Omental fat pad (tissue), 3 donors: ENCODE measurements at regions not wholly inside any gene's neighbourhood (a gene's known extent, or its start where the extent isn't known, plus 50 kb on each side); places are given as distances from the start of the nearest gene placed in this dataset.

Source experiments
- ATAC-seq: fragments of 150-250 bp; one replicate; pipeline ENCODE4 v1.9.1; 2016; ENCODE audit warnings: mild to moderate bottlenecking, moderate library complexity; ENCODE audit not compliant: low FRiP score
- DNase-seq: peaks from one replicate; pipeline ENCODE4 v3.0.0-alpha.2; 2019; ENCODE audit warnings: low spot score
- TF ChIP-seq, protein P1 (sequence below), 3 donors: fragments of 450-650 bp; IDR thresholded peaks; one replicate each; pipeline ENCODE4 v1.5.1; 2016 to 2017; ENCODE audit warnings: antibody characterized with exemption in 3 of 3, mild to moderate bottlenecking in 3 of 3, moderate library complexity in 2 of 3

DNA sequence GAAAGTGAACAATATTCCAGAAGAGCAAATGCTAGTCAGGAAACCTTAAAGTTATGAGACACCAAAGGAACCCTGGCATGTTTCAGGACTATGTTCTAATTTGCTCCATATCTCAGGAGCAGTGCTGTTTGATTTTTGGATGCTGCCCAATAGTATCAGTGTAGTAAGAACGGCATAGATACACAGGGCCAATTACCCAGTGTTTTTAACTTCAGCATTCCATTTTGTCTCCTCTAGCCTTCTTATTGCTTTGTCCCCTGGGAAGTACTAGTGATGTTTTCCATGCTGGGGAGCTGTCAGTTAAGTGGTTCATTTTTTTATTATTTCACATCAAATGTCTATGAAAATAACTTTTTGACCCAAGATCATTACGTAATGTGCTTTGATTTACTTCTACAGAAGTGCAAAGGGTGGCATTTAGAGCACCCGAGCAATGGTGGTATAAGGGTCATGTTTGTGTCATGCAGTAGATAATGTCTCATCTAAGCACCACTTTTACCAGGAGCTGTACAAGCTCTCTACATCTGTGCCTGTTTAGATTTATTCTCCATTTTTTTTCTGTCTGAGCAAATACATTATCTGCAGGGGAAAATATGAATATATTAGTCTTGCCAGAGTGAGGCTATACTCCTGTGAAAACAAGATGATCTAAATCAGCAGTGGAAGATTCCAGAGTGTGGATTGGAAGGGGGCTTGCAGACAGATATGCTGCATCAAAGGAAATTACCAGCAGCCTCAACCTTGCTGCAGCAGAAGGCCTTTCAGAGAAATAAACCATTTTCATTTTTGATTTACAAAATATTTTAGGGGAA, 198.8 kb upstream of the OPRM1 start:
- DNase-seq (no peak), ATAC-seq (no peak)
- TF ChIP-seq, protein P1, sequence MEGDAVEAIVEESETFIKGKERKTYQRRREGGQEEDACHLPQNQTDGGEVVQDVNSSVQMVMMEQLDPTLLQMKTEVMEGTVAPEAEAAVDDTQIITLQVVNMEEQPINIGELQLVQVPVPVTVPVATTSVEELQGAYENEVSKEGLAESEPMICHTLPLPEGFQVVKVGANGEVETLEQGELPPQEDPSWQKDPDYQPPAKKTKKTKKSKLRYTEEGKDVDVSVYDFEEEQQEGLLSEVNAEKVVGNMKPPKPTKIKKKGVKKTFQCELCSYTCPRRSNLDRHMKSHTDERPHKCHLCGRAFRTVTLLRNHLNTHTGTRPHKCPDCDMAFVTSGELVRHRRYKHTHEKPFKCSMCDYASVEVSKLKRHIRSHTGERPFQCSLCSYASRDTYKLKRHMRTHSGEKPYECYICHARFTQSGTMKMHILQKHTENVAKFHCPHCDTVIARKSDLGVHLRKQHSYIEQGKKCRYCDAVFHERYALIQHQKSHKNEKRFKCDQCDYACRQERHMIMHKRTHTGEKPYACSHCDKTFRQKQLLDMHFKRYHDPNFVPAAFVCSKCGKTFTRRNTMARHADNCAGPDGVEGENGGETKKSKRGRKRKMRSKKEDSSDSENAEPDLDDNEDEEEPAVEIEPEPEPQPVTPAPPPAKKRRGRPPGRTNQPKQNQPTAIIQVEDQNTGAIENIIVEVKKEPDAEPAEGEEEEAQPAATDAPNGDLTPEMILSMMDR (IDR thresholded peaks at IDR 0.05) = no peak

DNA sequence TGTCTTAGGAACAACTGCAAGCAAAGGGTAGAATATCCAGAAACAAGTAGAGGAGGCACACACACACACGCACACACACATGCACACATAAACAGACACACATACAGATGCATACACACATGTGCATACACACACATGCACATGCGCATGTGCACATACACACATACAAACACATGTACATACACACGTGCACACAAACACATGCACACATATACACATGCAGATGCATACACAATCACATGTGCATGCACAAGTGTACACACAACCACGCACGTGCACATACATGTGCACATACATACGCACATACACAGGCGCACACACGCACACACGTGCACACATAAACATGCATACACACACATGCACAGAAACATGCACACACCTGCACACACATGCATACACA, 206.5 kb upstream of the OPRM1 start:
- no peak for DNase-seq
- TF ChIP-seq, protein P1 (IDR thresholded peaks at IDR 0.05) = no peak
- no peak for ATAC-seq

DNA sequence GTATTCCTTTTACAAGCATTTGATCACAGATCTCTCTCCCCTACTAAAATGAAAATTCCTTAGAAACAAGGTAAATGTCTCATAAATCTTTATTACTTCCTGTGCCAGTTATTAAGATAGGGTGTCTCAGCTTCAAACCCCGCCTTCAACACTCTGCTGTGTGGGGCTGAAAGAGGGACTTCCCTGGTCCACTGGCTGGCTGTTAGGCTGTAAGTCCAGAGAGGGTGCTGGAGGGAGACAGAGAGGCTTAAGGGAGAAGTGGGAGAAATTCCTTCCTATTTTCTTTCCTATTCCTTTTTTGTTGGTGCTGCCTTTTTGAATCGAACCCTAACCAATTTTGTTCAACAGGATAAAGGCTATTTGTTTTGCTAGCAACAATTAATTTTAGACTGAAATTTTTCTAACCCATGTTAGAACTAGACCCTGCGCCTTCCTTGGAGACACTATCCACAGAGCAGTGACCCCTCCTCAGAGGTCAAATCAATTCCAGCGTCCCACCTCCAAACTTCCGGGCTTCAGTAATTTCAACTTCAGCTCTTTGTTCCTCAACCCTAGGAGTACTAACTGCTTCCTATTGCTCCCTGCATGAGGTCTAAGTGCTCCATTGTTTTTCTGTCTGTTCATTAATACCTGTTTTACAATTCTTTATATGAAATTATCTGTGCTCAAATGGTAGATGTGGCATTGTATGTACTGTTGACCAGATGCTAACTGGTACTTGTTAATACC, 207.5 kb upstream of the OPRM1 start:
- DNase-seq = no peak
- TF ChIP-seq, protein P1 (IDR thresholded peaks at IDR 0.05) = no peak
- ATAC-seq = no peak

DNA sequence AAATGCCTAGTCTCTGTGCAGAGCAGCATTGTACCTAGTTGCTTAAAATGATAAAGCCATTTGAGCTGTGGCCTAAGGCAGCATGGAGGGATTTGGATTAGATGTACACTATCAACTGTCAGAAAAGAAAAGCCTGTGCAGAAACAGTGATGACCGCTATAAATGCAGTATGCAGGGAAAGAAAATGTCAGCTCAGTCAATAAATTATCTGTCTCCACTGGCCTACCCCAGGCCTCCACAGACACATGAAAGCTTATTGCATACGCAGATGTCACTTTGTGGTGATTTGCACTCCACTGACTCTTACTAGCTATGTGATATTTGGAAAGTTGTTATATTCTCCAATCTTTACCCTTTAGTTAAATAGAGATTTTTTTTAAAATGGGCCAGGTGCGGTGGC, 221.9 kb upstream of the OPRM1 start:
- no peak for DNase-seq
- ATAC-seq = no peak

DNA sequence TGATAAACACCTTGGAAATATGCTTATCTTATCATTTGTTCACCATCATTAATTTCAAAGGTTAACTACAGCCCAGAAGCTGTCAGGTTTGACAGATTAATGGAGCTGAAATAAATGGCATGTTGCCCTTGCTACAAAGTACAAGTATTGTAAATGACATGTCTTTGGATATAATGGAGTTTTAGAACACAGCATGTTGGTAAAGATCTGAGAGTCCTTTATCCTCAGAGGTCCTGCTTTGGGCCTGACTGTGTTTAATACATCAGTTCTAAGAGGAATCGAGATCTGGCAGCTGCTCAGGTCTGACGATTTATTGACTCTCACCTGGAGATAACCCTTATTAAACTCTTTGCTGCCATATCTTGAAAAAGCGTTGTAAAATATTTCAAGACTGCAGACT, 222.7 kb upstream of the OPRM1 start:
- DNase-seq = no peak
- no peak for ATAC-seq
- TF ChIP-seq, protein P1 (IDR thresholded peaks at IDR 0.05) = no peak

More for the DNA sequence above, 221.9 kb upstream of the OPRM1 start:
- TF ChIP-seq, protein P1 (IDR thresholded peaks at IDR 0.05) = no peak

DNA sequence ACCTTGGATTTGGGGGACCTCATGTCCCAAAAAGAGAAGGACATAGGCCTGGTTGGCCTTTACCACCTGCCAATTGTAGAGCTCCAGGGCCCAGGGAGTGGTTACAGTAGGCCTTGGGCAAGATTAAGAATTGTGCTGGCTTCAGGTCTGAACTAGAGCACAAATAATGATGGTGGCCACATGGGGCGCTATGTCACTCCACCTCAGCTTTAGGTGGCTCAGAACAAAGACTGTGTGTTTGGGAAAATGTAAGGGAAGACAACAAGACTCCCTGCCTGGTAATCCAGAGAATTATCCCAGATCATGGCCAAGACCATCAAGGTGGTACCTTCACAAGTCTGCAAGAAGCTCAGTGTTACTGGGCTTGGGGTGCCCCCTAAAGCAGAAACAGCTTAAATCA, 224.9 kb upstream of the OPRM1 start:
- TF ChIP-seq, protein P1 (IDR thresholded peaks at IDR 0.05) = no peak
- no peak for DNase-seq
- no peak for ATAC-seq
